ENCODE measurements at regions not wholly inside any gene's neighbourhood (a gene's known extent, or its start where the extent isn't known, plus 50 kb on each side); places are given as distances from the start of the nearest gene placed in this dataset.
A peak's percentile ranks its signal among the peaks of the same experiment; 100 is the strongest.

GRCh38 chr11:29527391-29527936 is 489.4 kb downstream of the KCNA4 start:
- intact Hi-C loops (cut with DNase I) = no loop called here
- DNase-seq (no peak), ATAC-seq (peak in 1 of 2 donors; percentile 64)

GRCh38 chr11:29518389-29519174 is 498.2 kb downstream of the KCNA4 start:
- intact Hi-C loops (cut with DNase I) = no loop called here
- no peak for DNase-seq
- ATAC-seq = no peak

DNA sequence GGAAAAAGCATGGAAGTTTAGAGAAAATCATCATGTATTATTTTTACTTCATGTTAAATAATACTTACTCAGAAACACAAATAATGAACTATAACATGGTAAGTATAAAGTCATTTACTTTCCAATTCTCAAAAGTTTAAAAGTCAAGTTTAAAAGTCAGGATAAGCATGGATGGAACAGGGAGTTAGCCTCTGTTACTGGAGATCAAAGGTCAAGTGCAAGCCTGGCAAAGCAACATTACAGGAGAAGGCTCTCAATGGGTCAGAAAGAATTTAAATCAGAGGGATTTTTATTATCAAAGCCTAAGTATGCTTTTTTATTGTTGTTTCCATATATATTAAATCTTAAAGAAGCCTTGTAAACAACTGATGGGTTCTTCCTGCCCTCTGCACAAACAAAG is 505.4 kb downstream of the KCNA4 start:
- ATAC-seq (no peak), DNase-seq (no peak)
- intact Hi-C loops (cut with DNase I) = no loop called here

GRCh38 chr11:29507376-29507775 is 509.5 kb downstream of the KCNA4 start:
- DNase-seq = no peak
- no peak for ATAC-seq
- intact Hi-C loops (cut with DNase I) = no loop called here

- DNase-seq (no peak), ATAC-seq (no peak)
- intact Hi-C loops (cut with DNase I) = no loop called here
These were observed 521.2 kb downstream of the KCNA4 start for GRCh38 chr11:29495676-29496075.

GRCh38 chr11:29490938-29491337 is 525.9 kb downstream of the KCNA4 start:
- ATAC-seq = no peak
- no peak for DNase-seq
- intact Hi-C loops (cut with DNase I) = no loop called here

DNA sequence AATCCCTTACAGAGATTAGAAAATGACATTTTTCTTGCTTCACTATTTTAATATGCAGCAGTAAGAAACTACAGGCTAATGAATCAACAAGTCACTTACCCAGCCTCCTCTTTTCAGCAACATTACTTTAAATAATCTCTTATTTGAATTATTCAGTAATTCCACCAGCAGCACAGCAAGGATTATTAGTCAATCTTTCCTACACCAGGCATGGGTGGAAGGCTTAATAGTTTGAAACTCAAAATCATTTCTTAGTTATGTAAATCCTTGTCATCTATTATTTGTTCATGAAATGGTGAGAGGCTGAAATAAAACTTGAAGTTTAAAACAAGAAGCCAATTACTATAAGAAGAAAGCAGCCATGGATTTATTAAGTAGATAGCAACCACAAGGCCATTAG is 530.5 kb downstream of the KCNA4 start:
- intact Hi-C loops (cut with DNase I) = no loop called here
- DNase-seq (no peak), ATAC-seq (no peak)

- intact Hi-C loops (cut with DNase I) = no loop called here
- no peak for ATAC-seq
- DNase-seq = no peak
These were observed 531.2 kb downstream of the KCNA4 start for GRCh38 chr11:29485641-29486040.

DNA sequence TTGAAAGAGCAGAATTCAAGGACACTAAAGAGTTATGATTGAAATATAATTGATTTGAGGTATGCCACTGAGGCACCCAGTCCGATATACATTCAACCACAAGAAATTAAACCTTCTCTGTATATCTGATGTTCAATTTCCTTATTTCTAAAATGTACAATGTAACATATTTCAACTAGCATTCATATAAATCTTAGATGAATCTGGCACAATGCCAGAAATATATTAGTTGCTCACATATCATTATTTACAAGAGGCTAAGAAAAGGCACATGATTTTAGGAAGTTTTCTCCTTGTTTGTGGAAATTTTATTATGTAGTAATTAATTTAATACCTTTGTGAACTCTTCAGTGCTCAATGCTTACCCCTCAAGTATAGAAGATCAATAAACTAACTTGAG is 532.3 kb downstream of the KCNA4 start:
- intact Hi-C loops (cut with DNase I) = no loop called here
- no peak for DNase-seq
- ATAC-seq = no peak

- no peak for DNase-seq
- ATAC-seq = no peak
- intact Hi-C loops (cut with DNase I) = no loop called here
These were observed 533.0 kb downstream of the KCNA4 start for GRCh38 chr11:29483831-29484230.

- DNase-seq (no peak), ATAC-seq (no peak)
- intact Hi-C loops (cut with DNase I) = no loop called here
These were observed 534.3 kb downstream of the KCNA4 start for GRCh38 chr11:29482510-29482909.

GRCh38 chr11:29481738-29482137 is 535.1 kb downstream of the KCNA4 start:
- intact Hi-C loops (cut with DNase I) = no loop called here
- no peak for ATAC-seq

GRCh38 chr11:29480981-29481380 is 535.8 kb downstream of the KCNA4 start:
- ATAC-seq = no peak
- intact Hi-C loops (cut with DNase I) = no loop called here

More at GRCh38 chr11:29481738-29482137, 535.1 kb downstream of the KCNA4 start:
- DNase-seq = no peak

DNA sequence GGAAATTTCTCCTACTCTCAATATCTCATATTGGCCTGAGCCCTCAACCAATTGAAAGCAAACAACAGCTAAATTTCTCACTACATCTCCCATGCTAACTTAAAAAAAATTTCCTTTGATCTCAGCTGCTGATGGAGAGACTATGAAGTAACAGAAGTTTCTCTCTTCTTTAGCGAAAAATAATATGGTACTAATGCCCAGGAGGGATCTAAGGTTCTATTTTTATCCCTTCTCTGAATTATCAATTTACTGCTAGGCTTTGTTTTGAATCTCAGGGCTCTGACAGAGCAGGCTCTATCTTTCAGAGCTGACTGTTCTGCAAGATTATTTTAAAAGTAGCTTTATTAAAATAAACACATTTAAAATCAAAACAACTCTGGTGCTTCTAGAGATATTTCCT is 558.6 kb downstream of the KCNA4 start:
- no peak for ATAC-seq
- intact Hi-C loops (cut with DNase I) = no loop called here

More at GRCh38 chr11:29480981-29481380, 535.8 kb downstream of the KCNA4 start:
- DNase-seq = no peak

GRCh38 chr11:29452146-29452545 is 564.7 kb downstream of the KCNA4 start:
- DNase-seq (no peak), ATAC-seq (peak in 1 of 2 donors; percentile 51)
- intact Hi-C loops (cut with DNase I) = no loop called here

More for the DNA sequence above, 558.6 kb downstream of the KCNA4 start:
- no peak for DNase-seq

GRCh38 chr11:29449281-29450074 is 567.4 kb downstream of the KCNA4 start:
- DNase-seq = no peak
- ATAC-seq = peak in 1 of 2 donors; percentile 68
- intact Hi-C loops (cut with DNase I) = loop anchor here (5.0 to 10.0 kb wide), 2 partner anchors 183 to 185 kb away; no protein-coding TSS in a partner anchor

DNA sequence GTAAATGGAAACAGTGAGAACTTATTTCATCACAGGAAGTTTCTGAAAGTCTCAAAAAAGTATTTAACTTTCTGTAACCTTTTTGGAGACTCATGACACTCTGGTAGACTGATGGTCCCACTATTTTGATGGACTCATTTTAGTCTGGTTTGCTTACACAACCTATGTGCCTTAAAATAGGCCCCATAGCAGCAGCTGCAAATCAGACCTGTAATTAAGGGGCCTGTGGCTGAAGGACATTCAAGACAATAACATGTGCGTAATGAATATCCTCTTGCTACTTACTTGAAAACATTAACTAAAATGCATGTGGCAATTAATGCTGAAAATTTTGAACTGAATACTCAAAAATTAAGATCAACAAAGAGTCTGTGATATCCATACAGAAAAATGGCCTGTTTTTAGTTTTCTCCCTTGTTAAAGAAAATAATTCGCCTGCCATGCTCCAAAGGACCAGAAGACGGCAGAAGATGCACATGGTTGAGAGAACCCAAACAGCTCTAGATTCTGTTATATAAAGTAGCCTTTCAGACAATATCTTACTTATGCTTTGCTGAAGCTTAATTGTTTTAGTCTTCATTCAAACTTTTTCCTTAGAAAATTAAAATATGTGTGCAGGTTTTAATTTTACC is 568.5 kb downstream of the KCNA4 start:
- peak; percentile 74 to 79 for ATAC-seq
- no peak for DNase-seq
- intact Hi-C loops (cut with DNase I) = loop anchor here (5.0 to 10.0 kb wide), 2 partner anchors 184 to 186 kb away; no protein-coding TSS in a partner anchor

DNA sequence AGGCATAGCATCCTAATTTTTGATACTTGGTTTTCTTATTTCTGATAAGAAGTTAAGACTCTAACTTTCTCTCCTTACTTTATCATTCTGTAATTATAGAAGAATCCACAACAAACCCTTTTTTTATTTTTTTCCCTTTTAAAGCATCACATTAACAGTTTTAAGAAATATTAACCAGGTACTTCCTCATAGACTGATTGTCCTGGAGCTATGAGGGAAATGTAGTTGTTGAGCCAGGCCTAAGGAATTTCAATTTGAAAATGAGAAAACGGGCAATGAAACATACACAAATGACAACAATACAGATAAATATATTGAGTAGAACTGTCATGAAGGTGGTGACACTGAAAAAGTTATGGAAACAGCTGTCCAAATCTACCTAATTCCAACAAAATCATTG is 569.0 kb downstream of the KCNA4 start:
- DNase-seq = no peak
- ATAC-seq = no peak
- intact Hi-C loops (cut with DNase I) = loop anchor here (5.0 to 10.0 kb wide), 2 partner anchors 184 to 187 kb away; no protein-coding TSS in a partner anchor

GRCh38 chr11:29446132-29446531 is 570.7 kb downstream of the KCNA4 start:
- no peak for ATAC-seq
- DNase-seq = no peak
- intact Hi-C loops (cut with DNase I) = loop anchor here (5.0 to 10.0 kb wide), 2 partner anchors 186 to 189 kb away; no protein-coding TSS in a partner anchor
